PFSK-1 (cell line): ENCODE measurements at regions not wholly inside any gene's neighbourhood (a gene's known extent, or its start where the extent isn't known, plus 50 kb on each side); places are given as distances from the start of the nearest gene placed in this dataset.

Experiments used
- POLR2AphosphoS5 ChIP-seq: IDR thresholded peaks from 2 replicates; pipeline ENCODE4 v1.6.1; 2012; ENCODE audit warnings: low read depth, mild to moderate bottlenecking, control low read depth, low read length, moderate library complexity
- TAF1 ChIP-seq: IDR thresholded peaks from 2 replicates; pipeline ENCODE4 v1.6.1; 2012; ENCODE audit warnings: low read length, control low read depth, borderline replicate concordance; ENCODE audit not compliant: insufficient read depth

DNA sequence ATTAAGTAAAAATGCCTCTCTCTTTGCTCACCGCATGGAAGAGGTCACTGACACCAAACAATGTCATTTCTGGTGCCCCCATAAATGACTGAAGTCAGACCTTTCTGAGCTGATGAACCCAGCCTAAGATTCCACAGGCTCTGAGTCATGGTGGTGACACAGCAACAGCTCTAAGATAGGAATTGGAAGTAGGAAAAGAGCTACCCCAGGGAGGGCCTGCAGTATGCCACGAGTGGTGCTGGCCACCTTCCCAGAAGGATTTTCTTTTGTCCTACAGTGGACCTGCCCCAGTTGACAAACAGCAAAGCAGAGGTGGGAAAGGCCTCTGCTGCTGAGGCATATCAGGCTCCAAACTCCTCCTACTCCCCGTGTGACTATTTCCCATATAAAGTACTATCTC lies 208.1 kb downstream of the MINAR1 start:
- no peak for TF ChIP-seq POLR2AphosphoS5
- no peak for TF ChIP-seq TAF1
